ENCODE measurements at regions not wholly inside any gene's neighbourhood (a gene's known extent, or its start where the extent isn't known, plus 50 kb on each side); places are given as distances from the start of the nearest gene placed in this dataset.

DNA sequence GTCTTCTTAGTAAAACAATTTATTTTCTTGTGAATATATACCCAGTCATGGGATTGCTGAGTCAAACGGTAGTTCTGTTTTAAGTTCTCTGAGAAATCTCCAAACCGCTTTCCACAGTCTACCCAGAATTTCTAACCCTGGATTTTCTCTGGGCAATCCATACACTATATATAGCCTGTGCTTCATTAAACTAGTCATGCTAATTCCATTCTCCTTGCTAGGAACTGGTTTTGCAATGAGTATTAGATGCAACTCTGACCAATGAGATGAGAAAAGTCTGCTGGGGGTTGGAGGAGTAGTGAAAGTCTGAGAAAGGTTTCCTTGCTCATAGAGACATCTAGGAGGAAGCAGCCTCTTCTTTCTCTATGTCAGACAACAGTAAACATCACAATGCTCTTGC is 196.1 kb upstream of the CDKN3 start:
- no peaks in the 10 kb centered on the region for H3K27me3 ChIP-seq (ENCODE audit: control insufficient read depth, insufficient read depth, low read length)
- H3K36me3 ChIP-seq (ENCODE audit: control insufficient read depth, insufficient read depth, low read length), result no peaks in the 10 kb centered on the region
- no peak for DNase-seq (ENCODE audit: low read depth)
- no peak overlapping the region for H3K4me3 ChIP-seq (ENCODE audit: low read depth, low read length)
- no peak for TF ChIP-seq CTCF (IDR thresholded peaks at IDR 0.05; ENCODE audit: insufficient read depth, low read length, poor library complexity, severe bottlenecking)

GRCh38 chr14:54202288-54202687 is 194.5 kb upstream of the CDKN3 start:
- DNase-seq (ENCODE audit: low read depth), result no peak
- no peak for TF ChIP-seq CTCF (IDR thresholded peaks at IDR 0.05; ENCODE audit: insufficient read depth, low read length, poor library complexity, severe bottlenecking)
- no peaks in the 10 kb centered on the region for H3K27me3 ChIP-seq (ENCODE audit: control insufficient read depth, insufficient read depth, low read length)
- no peaks in the 10 kb centered on the region for H3K36me3 ChIP-seq (ENCODE audit: control insufficient read depth, insufficient read depth, low read length)
- no peak overlapping the region for H3K4me3 ChIP-seq (ENCODE audit: low read depth, low read length)

- Histone ChIP-seq H3K36me3 (ENCODE audit: control insufficient read depth, insufficient read depth, low read length) (no peaks in the 10 kb centered on the region), H3K27me3 (ENCODE audit: control insufficient read depth, insufficient read depth, low read length) (no peaks in the 10 kb centered on the region), H3K4me3 (ENCODE audit: low read depth, low read length) (no peak overlapping the region)
- no peak for DNase-seq (ENCODE audit: low read depth)
- TF ChIP-seq CTCF (IDR thresholded peaks at IDR 0.05; ENCODE audit: insufficient read depth, low read length, poor library complexity, severe bottlenecking), result no peak
Observed at GRCh38 chr14:54206516-54206915, 190.3 kb upstream of the CDKN3 start.

- Histone ChIP-seq H3K36me3 (ENCODE audit: control insufficient read depth, insufficient read depth, low read length) (no peaks in the 10 kb centered on the region), H3K27me3 (ENCODE audit: control insufficient read depth, insufficient read depth, low read length) (no peaks in the 10 kb centered on the region), H3K4me3 (ENCODE audit: low read depth, low read length) (no peak overlapping the region)
- no peak for DNase-seq (ENCODE audit: low read depth)
- no peak for TF ChIP-seq CTCF (IDR thresholded peaks at IDR 0.05; ENCODE audit: insufficient read depth, low read length, poor library complexity, severe bottlenecking)
Observed at GRCh38 chr14:54207075-54207474, 189.7 kb upstream of the CDKN3 start.

- Histone ChIP-seq H3K4me3 (ENCODE audit: low read depth, low read length) (no peak overlapping the region), H3K27me3 (ENCODE audit: control insufficient read depth, insufficient read depth, low read length) (no peaks in the 10 kb centered on the region), H3K36me3 (ENCODE audit: control insufficient read depth, insufficient read depth, low read length) (no peaks in the 10 kb centered on the region)
- no peak for TF ChIP-seq CTCF (IDR thresholded peaks at IDR 0.05; ENCODE audit: insufficient read depth, low read length, poor library complexity, severe bottlenecking)
- DNase-seq (ENCODE audit: low read depth), result no peak
Observed at GRCh38 chr14:54207476-54208462, 189.0 kb upstream of the CDKN3 start.
